Kidney epithelial cell (primary cell): ENCODE measurements at regions not wholly inside any gene's neighbourhood (a gene's known extent, or its start where the extent isn't known, plus 50 kb on each side); places are given as distances from the start of the nearest gene placed in this dataset.

Experiments used
- DNase-seq: peaks from one replicate; pipeline ENCODE4 v3.0.0-alpha.2; 2010; ENCODE audit warnings: low read depth
- H3K27me3 ChIP-seq: 2 replicates; pipeline ENCODE4 v1.6.0; 2011; ENCODE audit warnings: low read length; ENCODE audit not compliant: control insufficient read depth, insufficient read depth
- H3K36me3 ChIP-seq: 2 replicates; pipeline ENCODE4 v1.5.1; 2011; ENCODE audit warnings: low read length; ENCODE audit not compliant: control insufficient read depth, insufficient read depth
- H3K4me3 ChIP-seq: 2 replicates; pipeline ENCODE4 v1.5.1; 2011; ENCODE audit warnings: low read depth, mild to moderate bottlenecking, control low read depth, low read length
- CTCF ChIP-seq: IDR thresholded peaks from 2 replicates; pipeline ENCODE4 v1.5.1; 2011; ENCODE audit warnings: mild to moderate bottlenecking, moderate library complexity, low read length, control low read depth, inconsistent platforms; ENCODE audit not compliant: insufficient read depth, poor library complexity, severe bottlenecking

- no peak for TF ChIP-seq CTCF
- no peaks in the 10 kb centered on the region for H3K27me3 ChIP-seq
- H3K4me3 ChIP-seq: no peak overlapping the region
- DNase-seq: no peak
- no peaks in the 10 kb centered on the region for H3K36me3 ChIP-seq
These were observed 86.5 kb downstream of the SEC61G start for GRCh38 chr7:54672519-54672918.

DNA sequence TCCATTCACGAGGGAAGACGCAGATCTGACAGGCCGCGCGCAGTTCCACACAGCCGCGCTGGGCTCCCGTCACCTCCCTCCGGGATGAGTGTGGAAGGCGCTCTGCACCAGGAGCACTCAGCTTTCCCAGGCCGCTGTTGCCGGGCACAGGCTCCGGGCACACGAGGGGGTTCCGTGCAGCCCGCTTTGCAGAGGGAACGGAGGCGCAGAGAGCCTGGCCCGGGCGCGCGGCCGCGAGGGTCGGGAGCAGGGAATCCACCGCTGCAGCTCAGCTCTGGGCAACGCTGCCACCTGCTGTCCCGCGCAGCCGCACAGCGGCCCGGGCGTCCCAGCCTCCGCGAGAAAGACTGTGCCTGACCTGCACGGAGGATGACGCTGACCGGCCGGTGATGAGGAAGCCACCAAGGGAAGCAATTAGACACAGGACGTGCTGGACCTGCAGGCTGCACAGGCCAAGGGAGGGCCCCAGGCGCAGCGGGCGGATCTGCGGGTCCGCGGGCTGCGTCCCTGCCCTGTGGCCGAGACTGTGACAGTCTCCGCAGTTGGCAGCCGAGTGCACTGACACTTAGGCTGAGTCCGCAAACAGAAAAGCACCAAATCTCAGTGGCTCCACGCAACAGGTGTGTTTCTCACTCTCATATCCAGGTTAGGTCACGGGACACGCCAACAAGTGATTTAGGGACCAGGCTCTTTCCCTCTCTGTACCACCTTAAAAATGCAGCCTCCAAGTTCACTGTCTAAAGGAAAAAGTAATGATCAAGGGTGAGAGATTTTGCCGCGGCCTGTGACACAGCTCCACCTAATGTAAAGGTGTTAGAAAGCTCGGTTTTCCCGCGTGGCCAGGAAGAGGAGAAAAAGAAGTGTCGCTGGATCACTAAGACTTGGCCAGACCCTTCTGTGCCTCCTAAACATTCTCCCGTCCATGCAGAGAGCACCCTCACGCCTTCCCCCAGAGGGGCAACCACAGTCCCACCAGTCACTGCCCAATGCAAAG, 94.5 kb downstream of the SEC61G start:
- H3K27me3 ChIP-seq: peaks cover 25% of the 10 kb centered on the region
- TF ChIP-seq CTCF: peak; percentile 63
- H3K36me3 ChIP-seq: no peaks in the 10 kb centered on the region
- DNase-seq: no peak
- peak overlapping the region; percentile 54 for H3K4me3 ChIP-seq

GRCh38 chr7:54663603-54664234, 95.3 kb downstream of the SEC61G start:
- Histone ChIP-seq H3K27me3 (peaks cover 25% of the 10 kb centered on the region), H3K4me3 (peak overlapping the region; percentile 54), H3K36me3 (no peaks in the 10 kb centered on the region)
- DNase-seq: no peak
- no peak for TF ChIP-seq CTCF

GRCh38 chr7:54663186-54663585, 95.8 kb downstream of the SEC61G start:
- DNase-seq: no peak
- Histone ChIP-seq H3K36me3 (no peaks in the 10 kb centered on the region), H3K4me3 (no peak overlapping the region), H3K27me3 (peaks cover 25% of the 10 kb centered on the region)
- TF ChIP-seq CTCF: no peak

GRCh38 chr7:54662701-54663100, 96.3 kb downstream of the SEC61G start:
- TF ChIP-seq CTCF: no peak
- H3K4me3 ChIP-seq: no peak overlapping the region
- H3K27me3 ChIP-seq: peaks cover 25% of the 10 kb centered on the region
- no peaks in the 10 kb centered on the region for H3K36me3 ChIP-seq
- no peak for DNase-seq

DNA sequence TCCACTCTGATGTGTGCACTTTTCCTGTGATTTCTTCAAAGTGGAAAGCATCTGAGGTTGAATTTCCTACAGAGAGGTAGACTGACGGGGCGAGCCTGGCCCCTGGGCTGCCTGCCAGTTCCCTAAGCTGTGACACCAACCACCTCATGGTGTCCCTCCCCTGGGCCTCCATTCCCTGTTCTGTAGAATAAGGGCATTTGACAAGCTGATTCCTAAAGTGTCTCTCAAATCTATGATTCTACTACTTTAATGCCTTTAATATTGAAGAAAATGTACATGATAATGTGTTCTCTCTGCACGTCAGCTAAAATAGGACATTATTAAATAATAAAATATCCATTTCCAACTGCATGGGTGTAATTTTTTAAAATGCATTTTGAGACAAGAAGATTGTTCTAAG, 105.1 kb downstream of the SEC61G start:
- no peak for TF ChIP-seq CTCF
- Histone ChIP-seq H3K27me3 (no peaks in the 10 kb centered on the region), H3K36me3 (no peaks in the 10 kb centered on the region)

More for the DNA sequence above, 105.1 kb downstream of the SEC61G start:
- no peak overlapping the region for H3K4me3 ChIP-seq
- DNase-seq: no peak
